H1 (cell line): ENCODE measurements at regions not wholly inside any gene's neighbourhood (a gene's known extent, or its start where the extent isn't known, plus 50 kb on each side); places are given as distances from the start of the nearest gene placed in this dataset.

ENCODE experiments used
- CTCF ChIP-seq, 3 experiments: IDR thresholded peaks; 1 replicate in 2 of 3; 2 replicates in 1 of 3; pipeline versions ENCODE4 v1.5.1 to v1.6.1; 2011; ENCODE audit warnings: low read length in 3 of 3, mild to moderate bottlenecking in 3 of 3, inconsistent platforms in 2 of 3, low read depth in 1 of 3, moderate library complexity in 1 of 3; ENCODE audit not compliant: insufficient read depth in 1 of 3; ENCODE audit errors: control extremely low read depth in 1 of 3
- EP300 ChIP-seq, 2 experiments: IDR thresholded peaks; 1 replicate in 1 of 2; 2 replicates in 1 of 2; pipeline ENCODE4 v1.6.1; 2011 to 2012; ENCODE audit warnings: low read depth in 2 of 2, low read length in 2 of 2, mild to moderate bottlenecking in 2 of 2, borderline replicate concordance in 1 of 2, inconsistent platforms in 1 of 2, moderate library complexity in 1 of 2
- GTF2F1 ChIP-seq: IDR thresholded peaks from 2 replicates; pipeline ENCODE4 v1.6.1; 2012; ENCODE audit warnings: low read depth, low read length, improper control_type of control experiment, borderline replicate concordance
- JUN ChIP-seq: IDR thresholded peaks from 2 replicates; pipeline ENCODE4 v1.6.1; 2011; ENCODE audit warnings: low read depth, mild to moderate bottlenecking, improper control_type of control experiment, low read length
- POLR2AphosphoS5 ChIP-seq: IDR thresholded peaks from 2 replicates; pipeline ENCODE4 v1.6.1; 2011; ENCODE audit warnings: low read depth, low read length
- SP2 ChIP-seq: IDR thresholded peaks from 2 replicates; pipeline ENCODE4 v1.6.1; 2012; ENCODE audit warnings: mild to moderate bottlenecking, low read length, inconsistent platforms
- TBP ChIP-seq: IDR thresholded peaks from 2 replicates; pipeline ENCODE4 v1.6.1; 2011; ENCODE audit warnings: low read depth, low read length, improper control_type of control experiment

GRCh38 chr10:17516376-17516775, 62.0 kb upstream of the ST8SIA6 start (continued):
- TF ChIP-seq CTCF (IDR thresholded peaks at IDR 0.05; ENCODE audit: control extremely low read depth in 1 of 3, insufficient read depth in 1 of 3, low read depth in 1 of 3, low read length in 3 of 3) (no peak), SP2 (no peak), POLR2AphosphoS5 (no peak), EP300 (IDR thresholded peaks at IDR 0.05; ENCODE audit: borderline replicate concordance in 1 of 2, low read depth in 2 of 2, low read length in 2 of 2) (no peak), JUN (no peak), GTF2F1 (no peak), TBP (no peak)
